Choroid plexus epithelial cell (primary cell): ENCODE measurements at regions not wholly inside any gene's neighbourhood (a gene's known extent, or its start where the extent isn't known, plus 50 kb on each side); places are given as distances from the start of the nearest gene placed in this dataset.

Experiments used
- DNase-seq: peaks from one replicate; pipeline ENCODE4 v3.0.0-alpha.2; 2010; ENCODE audit warnings: low read depth
- H3K4me3 ChIP-seq: 2 replicates; pipeline ENCODE4 v1.5.1; 2011; ENCODE audit warnings: low read depth, mild to moderate bottlenecking, control low read depth, low read length, moderate library complexity
- TF ChIP-seq, protein P1 (sequence below): conservative IDR thresholded peaks from 2 replicates; pipeline ENCODE4 v1.5.1; 2011; ENCODE audit warnings: low read depth, mild to moderate bottlenecking, control low read depth, inconsistent platforms, low read length, moderate library complexity

DNA sequence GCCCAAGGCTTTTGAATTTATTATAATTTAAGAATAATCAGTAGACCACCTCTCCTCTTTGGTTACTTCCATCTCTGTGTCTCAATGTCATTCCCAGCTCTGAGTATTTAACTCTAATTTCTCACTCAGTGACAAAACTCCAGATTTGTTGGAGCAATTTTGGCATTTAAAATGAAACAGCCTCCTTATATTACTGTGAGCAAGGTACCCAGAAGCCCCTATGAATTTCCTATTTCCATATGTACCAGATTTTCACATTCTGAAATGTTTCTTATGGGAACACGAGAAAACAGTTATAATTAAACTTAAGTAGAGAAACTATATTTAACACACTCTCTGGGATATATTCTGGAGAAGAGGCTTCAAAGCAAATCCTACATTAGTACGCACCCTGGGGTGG, 285.4 kb upstream of the CDH8 start:
- DNase-seq = no peak
- H3K4me3 ChIP-seq = no peak overlapping the region

DNA sequence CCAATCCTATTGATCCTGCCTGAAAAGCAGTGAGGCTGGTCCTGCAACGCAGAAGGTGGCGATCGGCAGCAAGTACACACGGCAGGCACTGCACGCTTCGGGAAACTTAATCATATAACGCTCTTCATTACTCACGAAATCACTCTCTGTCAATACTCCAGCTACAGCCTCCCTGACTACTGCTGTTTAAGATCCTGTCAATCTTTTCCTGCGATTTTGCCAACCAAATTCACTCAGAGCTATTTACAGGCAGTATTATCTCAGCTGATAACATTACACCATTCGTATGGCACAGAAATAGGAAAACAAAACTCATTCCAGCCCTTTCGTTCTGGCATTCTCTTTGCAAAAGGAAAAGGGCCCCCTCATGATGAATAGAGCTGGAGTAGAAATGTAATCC, 262.4 kb upstream of the CDH8 start:
- TF ChIP-seq, protein P1, sequence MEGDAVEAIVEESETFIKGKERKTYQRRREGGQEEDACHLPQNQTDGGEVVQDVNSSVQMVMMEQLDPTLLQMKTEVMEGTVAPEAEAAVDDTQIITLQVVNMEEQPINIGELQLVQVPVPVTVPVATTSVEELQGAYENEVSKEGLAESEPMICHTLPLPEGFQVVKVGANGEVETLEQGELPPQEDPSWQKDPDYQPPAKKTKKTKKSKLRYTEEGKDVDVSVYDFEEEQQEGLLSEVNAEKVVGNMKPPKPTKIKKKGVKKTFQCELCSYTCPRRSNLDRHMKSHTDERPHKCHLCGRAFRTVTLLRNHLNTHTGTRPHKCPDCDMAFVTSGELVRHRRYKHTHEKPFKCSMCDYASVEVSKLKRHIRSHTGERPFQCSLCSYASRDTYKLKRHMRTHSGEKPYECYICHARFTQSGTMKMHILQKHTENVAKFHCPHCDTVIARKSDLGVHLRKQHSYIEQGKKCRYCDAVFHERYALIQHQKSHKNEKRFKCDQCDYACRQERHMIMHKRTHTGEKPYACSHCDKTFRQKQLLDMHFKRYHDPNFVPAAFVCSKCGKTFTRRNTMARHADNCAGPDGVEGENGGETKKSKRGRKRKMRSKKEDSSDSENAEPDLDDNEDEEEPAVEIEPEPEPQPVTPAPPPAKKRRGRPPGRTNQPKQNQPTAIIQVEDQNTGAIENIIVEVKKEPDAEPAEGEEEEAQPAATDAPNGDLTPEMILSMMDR = no peak
- H3K4me3 ChIP-seq = no peak overlapping the region
- DNase-seq = no peak

More for the DNA sequence above, 285.4 kb upstream of the CDH8 start:
- TF ChIP-seq, protein P1 = no peak

DNA sequence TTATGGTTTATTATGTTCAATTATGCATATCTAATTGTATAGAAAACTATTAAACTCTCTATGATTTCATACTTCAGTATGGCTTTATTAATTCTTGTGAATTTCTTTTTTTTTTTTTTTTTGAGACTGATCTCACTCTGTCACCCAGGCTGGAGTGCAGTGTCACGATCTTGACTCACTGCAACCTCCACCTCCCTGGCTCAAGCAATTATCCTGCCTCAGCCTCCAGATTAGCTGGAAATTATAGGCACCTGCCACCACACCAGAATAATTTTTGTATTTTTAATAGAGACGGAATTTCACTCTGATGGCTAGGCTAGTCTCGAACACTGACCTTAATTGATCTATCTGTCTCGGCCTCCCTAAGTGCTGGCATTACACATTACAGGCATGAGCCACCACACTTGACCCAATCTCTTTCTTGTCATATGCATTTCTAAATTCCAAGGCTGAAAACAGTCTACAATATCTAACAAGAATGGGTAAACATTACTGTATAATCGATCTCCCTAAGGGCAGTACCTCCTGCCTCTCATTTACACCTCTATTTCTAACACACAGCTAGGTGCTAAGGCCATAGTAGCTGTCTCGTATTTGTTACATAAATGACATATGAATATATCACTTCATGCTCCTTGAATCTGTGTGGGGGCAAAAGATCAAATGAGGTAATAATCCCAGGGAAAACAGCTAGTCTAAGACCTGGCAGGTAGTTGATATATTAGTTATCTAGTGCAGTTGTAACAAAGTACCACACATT, 258.2 kb upstream of the CDH8 start:
- no peak for DNase-seq
- no peak overlapping the region for H3K4me3 ChIP-seq
- TF ChIP-seq, protein P1 = no peak

DNA sequence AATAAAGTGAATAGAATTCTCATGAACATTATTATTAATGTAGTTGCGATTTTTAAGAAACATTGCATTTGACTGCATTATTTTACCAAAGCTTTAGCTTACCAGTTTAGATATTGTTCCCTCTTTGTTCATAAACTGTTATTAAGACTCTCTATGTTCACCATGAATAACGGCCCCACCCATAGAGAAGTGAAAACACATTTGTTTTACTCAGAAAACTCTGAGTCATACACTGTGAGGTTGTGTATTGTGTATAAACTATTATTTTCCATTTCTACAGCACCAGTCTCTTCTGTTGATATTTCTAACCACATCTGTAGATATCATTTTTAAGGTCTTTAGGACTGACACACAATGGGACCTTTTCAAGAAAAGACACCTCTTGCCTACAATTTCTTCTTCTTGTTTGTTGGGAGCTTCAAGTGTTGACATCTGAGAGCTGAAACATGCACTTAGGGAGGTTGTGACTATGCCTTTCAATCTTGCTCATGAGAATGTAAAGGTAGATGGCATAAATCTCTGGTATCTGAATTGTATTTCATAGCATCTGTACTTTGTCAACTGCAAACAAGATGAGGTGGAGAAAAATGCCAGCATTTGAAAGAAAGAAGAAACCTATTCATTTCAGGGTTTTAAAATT, 252.9 kb upstream of the CDH8 start:
- H3K4me3 ChIP-seq = no peak overlapping the region
- DNase-seq = no peak
- TF ChIP-seq, protein P1 = no peak

DNA sequence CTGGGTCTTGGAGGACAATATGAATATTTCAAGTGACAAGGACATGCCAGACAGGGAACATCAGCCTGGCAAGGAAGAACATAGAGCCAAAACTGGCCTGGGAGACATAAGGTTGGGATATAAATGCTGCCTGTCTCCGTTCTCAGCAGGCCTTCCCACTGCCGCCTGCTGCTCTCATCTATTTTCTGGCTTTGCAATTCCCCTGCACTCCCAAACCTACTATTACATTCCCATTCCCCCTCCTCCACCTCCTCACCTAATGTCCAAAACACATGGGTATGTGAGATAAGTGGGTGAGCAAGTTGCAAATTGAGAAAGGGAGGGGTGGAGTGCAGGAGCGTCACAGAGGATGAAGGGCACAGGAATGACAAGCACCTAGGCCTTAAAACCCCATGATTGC, 244.3 kb upstream of the CDH8 start:
- no peak for DNase-seq
- TF ChIP-seq, protein P1 = no peak
- no peak overlapping the region for H3K4me3 ChIP-seq

DNA sequence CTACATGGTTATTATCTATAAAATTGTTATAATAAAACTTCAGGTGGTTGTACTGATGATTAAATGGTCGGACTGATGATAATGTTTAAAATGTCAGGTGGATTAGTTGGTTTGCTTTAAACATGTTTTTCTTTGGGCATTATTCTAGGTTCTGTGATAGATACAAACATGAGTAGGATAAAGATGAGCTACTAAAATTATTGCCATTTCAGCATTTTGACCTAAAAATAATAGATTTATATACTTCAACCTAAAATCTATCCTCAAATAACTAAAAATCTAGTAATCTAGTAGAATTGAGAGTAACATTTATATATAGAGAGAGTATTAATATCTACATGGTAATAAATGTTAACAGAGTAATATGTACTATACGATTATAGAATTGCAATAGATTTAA, 241.7 kb upstream of the CDH8 start:
- no peak for DNase-seq
- H3K4me3 ChIP-seq = no peak overlapping the region
- TF ChIP-seq, protein P1 = no peak

DNA sequence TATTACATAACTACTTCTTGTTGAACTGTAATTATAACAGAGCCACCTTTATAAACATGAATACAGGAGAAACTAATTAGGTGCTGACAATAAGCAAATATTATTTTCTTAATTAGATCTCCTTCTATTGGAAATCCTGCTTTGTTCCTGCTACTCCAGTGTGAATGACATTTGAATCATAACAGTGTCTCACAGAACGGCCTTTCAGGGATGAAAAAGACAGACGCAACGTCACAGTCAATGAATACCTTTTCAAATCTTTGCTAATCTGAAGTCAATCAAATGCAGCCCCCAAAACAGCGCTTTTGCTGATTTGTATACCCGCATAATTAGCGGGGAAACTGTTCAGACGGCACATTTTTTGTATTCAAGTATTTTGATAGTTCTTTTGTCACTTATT, 240.4 kb upstream of the CDH8 start:
- TF ChIP-seq, protein P1 = no peak
- no peak for DNase-seq
- no peak overlapping the region for H3K4me3 ChIP-seq
